Endothelial cell (in vitro differentiated cells): ENCODE measurements at regions not wholly inside any gene's neighbourhood (a gene's known extent, or its start where the extent isn't known, plus 50 kb on each side); places are given as distances from the start of the nearest gene placed in this dataset.

Source experiments
- DNase-seq: peaks from one replicate; pipeline ENCODE4 v3.0.0; 2021; ENCODE audit warnings: low spot score
- H3K27ac Mint-ChIP-seq: one replicate; pipeline ENCODE4 v1.8.0; 2021; ENCODE audit warnings: mixed read lengths, inconsistent platforms; ENCODE audit not compliant: unreplicated experiment
- H3K27me3 Mint-ChIP-seq: one replicate; pipeline ENCODE4 v1.8.0; 2021; ENCODE audit warnings: mild to moderate bottlenecking, moderate library complexity, mixed read lengths, inconsistent platforms; ENCODE audit not compliant: unreplicated experiment
- H3K36me3 Mint-ChIP-seq: one replicate; pipeline ENCODE4 v1.8.0; 2021; ENCODE audit warnings: mild to moderate bottlenecking, low read depth, mixed read lengths, inconsistent platforms; ENCODE audit not compliant: unreplicated experiment
- H3K4me1 Mint-ChIP-seq: one replicate; pipeline ENCODE4 v1.8.0; 2021; ENCODE audit warnings: mild to moderate bottlenecking, mixed read lengths, inconsistent platforms; ENCODE audit not compliant: unreplicated experiment
- H3K4me3 Mint-ChIP-seq: one replicate; pipeline ENCODE4 v1.8.0; 2021; ENCODE audit warnings: mild to moderate bottlenecking, mixed read lengths, inconsistent platforms; ENCODE audit not compliant: unreplicated experiment
- H3K9me3 Mint-ChIP-seq: one replicate; pipeline ENCODE4 v1.8.0; 2021; ENCODE audit warnings: mixed read lengths, inconsistent platforms; ENCODE audit not compliant: unreplicated experiment
- TF ChIP-seq, protein P1 (sequence below): fragments of 200-600 bp; sonication (generic); IDR thresholded peaks from one replicate; pipeline ENCODE4 v1.5.0; 2021; ENCODE audit warnings: antibody characterized with exemption; ENCODE audit not compliant: unreplicated experiment

DNA sequence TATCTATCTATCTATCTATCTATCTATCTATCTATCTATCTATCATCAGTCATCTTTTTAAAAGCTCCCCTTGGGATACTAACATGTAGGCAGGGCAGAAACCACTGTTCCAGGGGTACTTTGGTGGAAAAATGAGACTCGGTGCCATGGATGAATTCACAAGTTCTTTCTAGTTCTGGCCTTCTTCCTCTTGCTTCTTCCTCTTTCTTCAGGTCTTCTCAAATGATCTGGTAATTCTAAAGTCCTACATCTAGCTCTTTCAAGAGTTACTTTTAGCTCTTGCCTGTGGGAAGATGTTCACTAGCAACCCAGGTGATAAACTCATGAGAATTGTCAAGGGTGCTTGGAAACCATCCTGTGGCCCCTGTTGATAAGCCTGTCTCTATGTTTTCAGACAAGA, 168.5 kb upstream of the TBC1D5 start:
- Mint-ChIP-seq H3K9me3 (no peaks in the 10 kb centered on the region), H3K27me3 (peaks cover 2% of the 10 kb centered on the region), H3K36me3 (no peaks in the 10 kb centered on the region), H3K4me1 (no peaks in the 10 kb centered on the region), H3K27ac (no peak overlapping the region), H3K4me3 (no peak overlapping the region)
- TF ChIP-seq, protein P1, sequence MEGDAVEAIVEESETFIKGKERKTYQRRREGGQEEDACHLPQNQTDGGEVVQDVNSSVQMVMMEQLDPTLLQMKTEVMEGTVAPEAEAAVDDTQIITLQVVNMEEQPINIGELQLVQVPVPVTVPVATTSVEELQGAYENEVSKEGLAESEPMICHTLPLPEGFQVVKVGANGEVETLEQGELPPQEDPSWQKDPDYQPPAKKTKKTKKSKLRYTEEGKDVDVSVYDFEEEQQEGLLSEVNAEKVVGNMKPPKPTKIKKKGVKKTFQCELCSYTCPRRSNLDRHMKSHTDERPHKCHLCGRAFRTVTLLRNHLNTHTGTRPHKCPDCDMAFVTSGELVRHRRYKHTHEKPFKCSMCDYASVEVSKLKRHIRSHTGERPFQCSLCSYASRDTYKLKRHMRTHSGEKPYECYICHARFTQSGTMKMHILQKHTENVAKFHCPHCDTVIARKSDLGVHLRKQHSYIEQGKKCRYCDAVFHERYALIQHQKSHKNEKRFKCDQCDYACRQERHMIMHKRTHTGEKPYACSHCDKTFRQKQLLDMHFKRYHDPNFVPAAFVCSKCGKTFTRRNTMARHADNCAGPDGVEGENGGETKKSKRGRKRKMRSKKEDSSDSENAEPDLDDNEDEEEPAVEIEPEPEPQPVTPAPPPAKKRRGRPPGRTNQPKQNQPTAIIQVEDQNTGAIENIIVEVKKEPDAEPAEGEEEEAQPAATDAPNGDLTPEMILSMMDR: no peak
- DNase-seq: no peak

DNA sequence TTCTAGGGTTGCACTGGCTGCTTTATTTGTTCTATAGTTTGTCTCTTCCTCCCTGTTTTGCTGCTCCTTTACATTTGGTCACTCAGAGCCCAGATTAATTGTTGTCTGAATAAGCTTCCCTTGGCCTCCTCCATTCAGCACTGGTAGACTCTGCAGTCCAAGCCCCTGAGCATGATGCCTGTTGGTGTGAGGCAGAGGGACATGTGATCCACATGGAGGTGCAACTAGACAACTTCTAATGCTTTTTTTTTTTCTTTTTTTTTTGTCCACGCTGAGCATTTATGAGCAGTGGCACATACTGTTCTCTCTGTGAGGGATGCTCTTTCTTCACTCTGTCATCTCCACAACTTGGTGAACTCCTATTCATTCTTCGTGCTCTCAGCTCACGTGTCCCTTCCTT, 167.3 kb upstream of the TBC1D5 start:
- no peak overlapping the region for H3K4me3 Mint-ChIP-seq
- H3K27me3 Mint-ChIP-seq: no peaks in the 10 kb centered on the region
- H3K36me3 Mint-ChIP-seq: no peaks in the 10 kb centered on the region
- no peaks in the 10 kb centered on the region for H3K9me3 Mint-ChIP-seq
- no peak overlapping the region for H3K27ac Mint-ChIP-seq
- TF ChIP-seq, protein P1: no peak
- H3K4me1 Mint-ChIP-seq: no peaks in the 10 kb centered on the region
- no peak for DNase-seq

DNA sequence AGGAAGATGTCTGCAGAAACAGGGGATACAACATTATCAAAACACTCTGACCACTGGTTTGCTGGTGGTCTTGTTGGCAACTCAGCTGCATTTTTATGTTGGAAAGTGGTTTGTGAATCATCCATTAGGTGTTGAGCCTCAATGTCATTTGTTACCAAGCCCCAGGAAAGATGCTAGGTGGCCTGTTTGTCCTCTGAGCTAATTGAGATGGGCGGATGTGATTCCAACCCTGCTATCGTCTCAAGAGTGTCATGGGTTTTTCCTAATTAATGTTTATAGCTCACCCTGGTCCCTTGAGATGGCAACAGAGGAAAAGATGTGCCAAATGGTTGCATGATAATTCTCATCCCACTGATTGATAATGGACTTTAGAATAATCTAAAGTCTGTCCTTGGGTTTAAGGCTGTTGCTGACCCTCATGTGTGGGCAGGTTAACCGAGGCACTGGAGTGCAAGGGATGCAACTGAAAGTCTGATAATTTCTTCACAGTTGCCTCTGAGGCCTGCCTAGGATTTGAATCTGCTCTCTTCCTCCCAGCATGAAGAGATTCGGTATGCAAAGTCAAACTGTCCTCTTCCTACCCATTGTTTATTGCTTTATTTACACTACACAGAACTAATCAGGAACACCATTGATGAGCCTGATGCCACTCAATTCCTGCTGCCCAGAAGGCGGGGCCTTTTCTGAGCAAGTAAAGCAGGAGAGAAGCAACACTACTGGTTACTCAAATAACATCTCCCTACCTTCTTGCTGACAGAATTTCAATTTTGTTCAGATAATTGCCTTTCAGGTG, 166.2 kb upstream of the TBC1D5 start:
- Mint-ChIP-seq H3K4me3 (no peak overlapping the region), H3K27me3 (no peaks in the 10 kb centered on the region), H3K4me1 (no peaks in the 10 kb centered on the region), H3K36me3 (no peaks in the 10 kb centered on the region), H3K9me3 (no peaks in the 10 kb centered on the region), H3K27ac (no peak overlapping the region)
- no peak for DNase-seq
- TF ChIP-seq, protein P1: no peak

DNA sequence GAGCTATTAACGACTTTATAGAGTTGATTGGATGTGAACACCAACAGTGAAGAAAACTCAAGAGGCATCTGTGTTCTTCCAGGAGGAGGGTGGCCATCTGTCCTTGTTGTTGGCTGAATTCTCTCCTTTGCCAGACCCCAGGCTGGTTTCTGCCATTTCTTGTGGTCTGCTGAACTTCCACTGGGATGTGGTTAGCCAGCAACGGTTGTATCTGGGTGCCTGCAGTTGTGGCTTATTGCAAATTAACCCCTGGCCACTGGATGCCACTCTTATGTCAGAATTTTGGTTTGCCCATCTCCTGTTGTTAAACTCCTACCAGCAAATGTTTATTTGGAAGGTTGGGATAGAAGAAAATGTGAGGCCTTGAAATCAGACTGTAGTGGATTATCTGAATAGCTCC, 163.6 kb upstream of the TBC1D5 start:
- no peak for DNase-seq
- H3K27ac Mint-ChIP-seq: no peak overlapping the region
- TF ChIP-seq, protein P1: no peak

DNA sequence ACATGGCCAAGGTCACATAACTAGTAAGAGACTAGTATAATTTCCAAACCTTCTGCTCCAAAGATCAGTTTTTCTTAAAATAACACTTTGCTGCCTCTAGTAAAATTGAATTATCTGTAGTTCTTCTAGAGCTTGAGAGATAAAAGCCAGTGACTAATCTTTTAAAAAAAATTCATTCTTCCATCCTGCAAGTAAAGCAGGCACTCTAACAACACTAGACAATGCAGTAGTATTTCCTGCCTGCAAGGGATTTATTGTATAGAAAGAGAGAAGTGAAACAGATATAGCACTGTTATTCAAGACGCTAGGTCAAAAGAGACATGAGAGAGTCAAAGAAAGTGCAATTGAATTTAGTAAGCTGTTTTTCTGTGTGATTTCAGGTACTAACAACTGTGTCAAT, 159.5 kb upstream of the TBC1D5 start:
- H3K4me1 Mint-ChIP-seq: peaks cover 4% of the 10 kb centered on the region
- no peaks in the 10 kb centered on the region for H3K9me3 Mint-ChIP-seq
- no peaks in the 10 kb centered on the region for H3K36me3 Mint-ChIP-seq
- no peak for DNase-seq
- H3K27me3 Mint-ChIP-seq: no peaks in the 10 kb centered on the region
- TF ChIP-seq, protein P1: no peak
- no peak overlapping the region for H3K4me3 Mint-ChIP-seq
- no peak overlapping the region for H3K27ac Mint-ChIP-seq

More for the DNA sequence above, 163.6 kb upstream of the TBC1D5 start:
- peaks cover 4% of the 10 kb centered on the region for H3K4me1 Mint-ChIP-seq
- no peaks in the 10 kb centered on the region for H3K27me3 Mint-ChIP-seq
- H3K9me3 Mint-ChIP-seq: no peaks in the 10 kb centered on the region
- no peak overlapping the region for H3K4me3 Mint-ChIP-seq
- H3K36me3 Mint-ChIP-seq: no peaks in the 10 kb centered on the region
